T1000 (cell line): ENCODE measurements at regions not wholly inside any gene's neighbourhood (a gene's known extent, or its start where the extent isn't known, plus 50 kb on each side); places are given as distances from the start of the nearest gene placed in this dataset.

Source experiments
- DNase-seq: peaks from one replicate; lab custom pipeline; 2025; ENCODE audit warnings: mixed read lengths; lab: John Stamatoyannopoulos, UW

DNA sequence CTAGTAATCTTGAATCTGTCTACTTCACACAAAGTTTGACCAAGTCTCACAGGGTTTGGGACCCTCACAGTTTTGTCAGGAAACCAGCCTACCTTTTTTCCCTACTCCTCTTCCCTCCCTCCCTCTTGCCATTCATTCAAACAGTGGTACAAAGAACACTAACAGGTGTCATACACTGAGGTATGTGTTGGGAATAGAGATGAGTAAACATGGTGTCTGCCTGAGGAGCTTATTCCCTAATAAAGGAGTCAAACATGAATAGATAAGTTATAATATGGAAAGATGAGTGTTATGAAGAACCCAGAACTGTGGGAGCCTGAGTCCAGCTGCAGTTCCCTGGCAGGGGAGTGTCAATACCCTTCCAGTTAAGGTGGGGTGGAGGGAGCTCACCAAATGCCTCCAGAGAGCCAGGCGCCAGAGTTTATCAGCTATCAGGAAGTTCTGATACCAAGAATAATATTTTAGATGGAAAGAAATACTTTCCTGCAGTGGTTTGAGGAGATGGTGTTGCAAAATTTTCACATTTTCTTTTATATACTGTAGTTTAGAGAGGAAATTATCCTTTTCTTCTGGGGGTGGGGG lies 183.4 kb upstream of the NR3C1 start:
- DNase-seq = no peak

DNA sequence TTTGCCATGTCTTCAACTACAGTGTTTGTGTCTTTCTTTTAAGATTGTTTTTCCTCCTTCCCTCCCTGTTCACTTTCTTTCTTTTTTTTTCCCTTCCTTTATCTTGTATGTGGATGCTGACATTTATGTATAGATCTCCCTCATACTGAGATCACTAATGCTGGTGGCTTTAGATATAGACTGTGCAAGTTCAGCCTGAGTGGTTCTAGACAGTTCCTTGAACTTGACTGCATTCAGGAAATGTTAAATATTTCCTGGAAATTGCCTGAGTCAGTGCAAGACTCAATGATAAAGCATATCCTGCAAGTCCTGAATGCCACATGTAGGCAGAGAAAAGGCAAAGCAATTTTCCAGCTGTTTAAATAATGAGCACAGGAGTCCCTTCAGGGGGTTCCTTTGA lies 182.5 kb upstream of the NR3C1 start:
- no peak for DNase-seq

DNA sequence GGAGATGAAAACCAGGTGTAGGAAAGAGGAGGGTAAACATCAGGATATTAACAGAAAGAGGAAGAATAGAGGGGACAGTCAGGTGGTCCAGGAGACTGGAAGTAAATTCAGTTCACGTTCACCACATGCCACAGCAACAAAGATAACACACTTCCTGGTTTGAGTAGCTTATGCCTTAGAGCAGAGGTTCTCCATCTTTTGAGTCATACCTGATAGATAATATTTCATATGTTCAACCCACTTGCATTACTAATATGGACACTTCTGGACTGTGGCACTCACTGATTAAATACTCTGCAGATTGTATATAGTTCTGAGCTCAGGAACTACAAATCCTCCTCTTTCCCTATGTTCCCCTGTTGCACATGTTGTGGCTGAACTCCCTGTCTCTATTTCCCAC lies 179.9 kb upstream of the NR3C1 start:
- no peak for DNase-seq

DNA sequence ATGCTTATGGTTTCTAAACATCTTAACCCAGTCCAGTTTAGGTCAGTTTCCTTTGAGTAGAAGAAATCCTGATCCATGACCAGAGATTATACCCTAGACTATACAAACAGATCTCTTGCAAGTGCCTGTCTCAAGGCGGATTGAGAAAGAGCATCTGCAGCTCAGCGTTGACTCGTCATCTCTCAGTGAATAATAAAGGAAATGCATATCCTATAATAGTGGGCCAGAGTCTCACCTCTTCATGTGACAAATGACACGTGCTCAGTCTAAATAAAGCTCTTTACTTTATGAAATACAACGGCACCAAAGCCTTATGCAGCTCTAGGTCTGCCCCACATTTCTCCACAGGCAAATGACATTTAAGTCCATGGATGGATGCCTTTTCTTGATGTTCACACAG lies 179.4 kb upstream of the NR3C1 start:
- DNase-seq = no peak

DNA sequence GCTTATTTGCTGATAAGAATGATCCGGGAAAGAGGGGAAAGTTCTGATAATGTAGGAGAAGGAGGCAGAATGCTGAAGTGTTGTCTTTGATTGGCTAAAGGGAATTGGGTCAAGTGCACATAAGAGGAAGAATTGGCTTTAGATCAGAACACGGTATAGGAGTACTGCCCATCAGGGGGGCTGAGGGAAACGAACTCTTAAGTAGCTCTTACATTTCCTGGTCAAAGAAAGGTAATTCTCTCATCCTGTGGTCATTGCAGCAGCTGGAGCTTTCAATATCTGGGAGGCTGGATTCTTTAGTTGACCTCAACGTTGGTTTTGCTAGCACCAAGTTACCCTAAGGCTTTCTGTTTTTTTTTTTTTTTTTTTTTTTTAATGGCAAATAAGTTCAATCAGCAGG lies 178.7 kb upstream of the NR3C1 start:
- no peak for DNase-seq

DNA sequence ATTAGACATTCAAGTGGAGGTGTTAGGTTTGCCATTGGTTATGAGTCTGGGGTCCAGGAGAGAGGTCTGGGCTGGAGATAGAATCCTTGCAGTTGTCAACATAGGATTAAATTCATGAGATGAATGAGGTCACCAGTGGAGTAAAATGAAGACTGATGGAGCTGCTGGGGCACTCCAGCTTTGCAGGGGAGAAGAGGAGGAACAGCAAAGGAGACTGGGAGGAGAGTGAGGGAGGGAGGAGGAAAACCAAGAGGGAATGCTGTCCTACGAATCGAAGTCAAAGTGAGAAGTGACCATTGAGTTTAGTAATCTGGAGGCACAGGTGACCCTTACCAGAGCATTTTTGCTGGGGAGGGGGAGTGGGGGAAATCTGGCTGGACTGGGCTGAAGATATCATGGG lies 178.2 kb upstream of the NR3C1 start:
- no peak for DNase-seq

DNA sequence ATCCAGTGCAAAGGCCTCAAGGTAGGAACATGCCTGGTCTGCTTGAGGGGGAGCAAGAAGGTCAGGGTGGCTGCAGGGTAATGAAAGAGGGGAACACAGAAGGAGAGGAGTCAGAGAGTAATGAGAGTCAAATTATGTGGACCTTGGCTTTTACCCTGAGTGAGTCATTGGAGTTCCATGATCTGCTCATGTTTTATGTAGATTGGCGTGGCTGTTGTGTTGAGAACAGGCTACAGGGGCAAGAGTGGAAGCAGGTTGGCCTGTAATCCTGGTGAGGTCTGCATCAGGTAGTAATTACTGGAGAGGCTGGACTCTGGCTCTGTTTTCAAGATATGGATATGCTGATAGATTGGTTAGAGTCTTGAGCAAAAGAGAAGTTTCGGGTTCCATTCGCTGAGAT lies 177.7 kb upstream of the NR3C1 start:
- no peak for DNase-seq

DNA sequence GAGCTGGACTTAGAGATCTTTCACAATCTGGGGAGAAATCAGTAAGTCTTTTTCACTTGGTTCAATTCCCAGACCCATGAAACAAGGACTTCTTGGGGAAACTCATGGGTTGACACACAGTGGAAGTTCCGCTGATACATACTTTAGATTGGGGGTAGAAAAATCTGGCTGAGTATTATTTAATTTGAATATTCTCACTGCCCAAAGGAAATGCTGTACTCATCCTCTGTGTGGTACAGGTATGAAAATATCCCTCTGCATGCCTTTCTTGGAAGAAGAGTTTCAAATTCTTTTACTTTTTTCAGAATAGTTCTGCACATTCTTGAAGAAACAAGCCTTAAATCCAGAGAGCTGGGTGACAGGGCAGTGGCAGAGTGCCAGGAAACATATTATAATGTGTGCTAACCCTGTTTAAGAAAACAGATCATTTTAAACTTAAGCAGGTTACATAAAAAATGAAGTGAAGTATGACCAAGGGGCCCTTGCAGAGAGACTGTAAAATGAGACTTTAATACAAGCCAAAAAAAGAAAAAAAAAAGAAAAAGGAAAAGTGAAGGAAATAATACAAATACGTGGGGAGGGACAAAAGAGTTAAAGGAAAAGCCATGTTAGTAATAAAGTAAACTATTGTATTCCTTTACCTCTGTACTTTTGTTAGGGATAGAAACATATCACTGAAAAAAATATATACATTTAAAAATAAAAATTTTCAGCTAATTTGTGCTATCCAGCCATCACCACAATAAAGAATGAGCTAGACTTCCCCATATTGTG lies 173.4 kb upstream of the NR3C1 start:
- DNase-seq = no peak

DNA sequence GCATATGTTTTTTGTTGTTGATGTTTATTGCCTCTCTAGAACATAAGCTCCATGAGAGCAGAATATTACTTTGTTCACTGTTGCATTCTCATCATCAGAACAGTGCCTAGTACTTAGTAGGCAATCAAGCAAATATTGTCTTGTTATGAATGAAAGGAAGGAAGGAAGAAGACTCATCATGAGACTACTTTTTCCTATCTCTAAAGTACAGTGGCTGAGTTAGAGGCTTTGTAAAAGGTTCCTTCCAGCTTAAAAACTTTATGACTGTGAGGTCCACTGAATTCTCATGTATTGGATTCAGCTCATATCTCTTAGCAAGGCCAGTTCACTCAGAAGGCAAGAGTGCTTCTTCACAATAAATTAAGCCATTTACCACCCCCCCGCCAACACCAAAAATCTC lies 171.8 kb upstream of the NR3C1 start:
- no peak for DNase-seq

DNA sequence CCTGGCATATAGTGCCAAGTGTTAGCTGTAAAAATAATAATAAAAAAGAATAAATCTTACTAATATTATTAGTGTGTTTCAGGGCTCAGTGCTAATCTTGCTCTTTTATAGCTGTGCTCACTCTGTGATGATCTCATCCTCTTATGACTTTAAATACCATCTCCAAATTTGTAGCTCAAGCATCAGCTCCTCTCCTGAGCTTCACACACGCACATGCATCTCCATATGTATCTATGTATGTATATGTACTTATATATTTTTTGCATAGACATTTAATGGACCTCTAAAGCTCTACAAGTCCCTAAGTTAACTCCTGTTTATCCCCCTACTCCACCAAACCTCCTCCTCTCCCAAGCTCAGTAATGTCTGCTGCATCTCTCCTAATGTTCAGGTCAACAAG lies 170.8 kb upstream of the NR3C1 start:
- DNase-seq = no peak

DNA sequence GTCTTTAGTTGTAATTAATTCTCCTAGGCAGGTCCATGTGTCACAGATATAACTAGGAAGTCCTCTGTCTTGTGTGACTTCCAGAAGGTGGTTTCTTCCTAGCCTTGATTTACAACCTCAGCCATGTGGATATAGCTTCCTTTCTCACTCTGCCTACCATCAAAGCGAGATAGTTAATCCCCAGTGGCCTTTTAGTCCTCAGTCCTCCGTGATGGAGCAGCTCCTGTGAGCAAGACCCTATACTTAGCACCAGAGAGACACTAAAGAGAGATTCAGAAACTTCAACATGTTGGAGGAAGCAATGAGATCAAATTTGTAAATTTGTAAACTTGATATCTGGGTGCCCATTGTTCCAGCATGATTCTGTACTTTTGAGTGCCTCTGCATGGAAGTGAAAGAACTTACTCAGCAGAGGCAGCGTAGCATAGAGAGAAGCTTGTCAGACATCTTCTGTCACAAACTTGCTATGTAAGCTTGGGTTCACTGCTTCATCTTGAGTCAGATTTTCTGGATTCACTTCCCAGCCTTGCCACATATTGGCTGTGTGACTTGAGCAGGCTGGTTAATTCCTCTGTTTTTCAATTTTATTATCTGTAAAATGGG lies 170.2 kb upstream of the NR3C1 start:
- DNase-seq = no peak

DNA sequence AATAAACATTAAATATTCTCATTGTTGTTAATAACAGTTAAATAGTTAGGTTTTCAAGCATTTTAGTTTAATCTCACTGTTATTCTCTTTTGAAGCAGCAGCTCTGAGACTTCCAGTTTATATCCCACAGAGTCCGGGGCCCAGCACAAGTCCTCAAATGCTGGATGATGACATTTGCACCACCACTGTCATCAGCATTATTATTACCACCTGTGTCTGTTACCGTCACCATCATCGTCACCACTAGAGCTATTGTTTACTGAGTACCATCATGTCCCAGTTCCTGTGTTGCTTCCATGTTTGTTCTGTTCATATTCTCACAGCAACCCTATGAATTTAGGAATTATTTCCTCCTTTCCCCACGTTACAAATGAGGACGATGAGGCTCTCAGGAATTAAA lies 169.2 kb upstream of the NR3C1 start:
- DNase-seq = no peak

DNA sequence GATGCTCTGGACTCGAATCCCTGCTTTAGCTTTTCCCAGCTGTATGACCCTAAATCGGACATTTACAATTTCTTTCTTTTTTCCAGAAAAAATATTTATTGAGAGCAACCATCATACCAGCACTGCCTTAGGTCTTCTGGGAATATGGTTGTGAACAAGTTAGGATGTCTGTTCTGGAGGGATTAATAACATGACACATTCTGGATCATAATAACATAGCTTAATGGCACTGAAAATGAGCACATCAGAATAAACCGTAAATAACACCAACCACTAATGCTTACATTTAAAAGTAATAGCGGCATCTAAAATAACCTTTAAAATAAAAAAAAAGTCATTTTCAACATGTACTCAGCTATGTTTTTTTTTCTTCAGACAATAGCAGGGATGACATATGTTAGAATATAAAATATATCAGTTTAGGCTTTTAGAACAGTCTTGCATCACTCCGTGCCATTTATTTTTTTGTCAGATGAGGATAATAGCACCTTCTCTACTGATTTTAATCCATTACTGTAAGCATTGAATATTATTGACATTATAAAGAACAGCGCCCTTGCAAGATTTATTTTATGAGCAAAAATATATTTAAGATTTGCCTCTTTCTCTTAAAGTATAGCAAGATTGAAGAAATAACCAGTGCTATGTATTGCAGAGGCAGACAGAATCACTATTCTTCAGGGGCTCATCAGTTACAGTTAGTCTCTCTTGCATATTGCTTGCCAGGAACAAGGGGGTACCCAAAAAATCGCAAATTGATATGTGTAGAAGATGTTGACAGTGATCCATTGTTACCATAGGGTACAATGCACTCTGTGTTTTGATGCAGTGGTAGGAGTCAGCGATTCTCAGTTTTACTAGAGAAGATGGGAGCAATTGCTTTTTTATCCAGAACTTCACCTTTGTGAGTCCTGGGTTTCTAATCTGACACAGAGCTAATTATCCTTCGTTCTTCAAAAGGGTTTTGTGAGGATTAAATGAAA lies 168.4 kb upstream of the NR3C1 start:
- no peak for DNase-seq

DNA sequence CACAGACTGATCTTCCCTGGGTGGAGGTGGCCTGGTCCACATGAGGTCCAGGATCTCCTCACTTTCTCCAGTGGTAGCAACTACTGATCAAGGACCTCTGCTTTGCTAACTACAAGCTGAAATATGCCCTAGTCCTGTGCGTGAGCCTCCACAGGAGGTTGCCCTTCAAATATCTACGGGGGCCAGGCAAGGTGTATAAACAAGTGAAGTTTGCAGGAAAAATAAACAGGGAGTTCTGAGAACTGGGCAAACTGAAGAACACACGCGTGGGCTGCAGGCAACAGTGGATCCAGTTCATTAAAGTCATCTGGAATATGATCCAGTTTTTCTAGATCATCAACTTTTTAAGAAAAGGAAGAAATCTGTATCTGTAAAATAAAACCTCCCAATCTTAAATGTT lies 167.5 kb upstream of the NR3C1 start:
- no peak for DNase-seq

DNA sequence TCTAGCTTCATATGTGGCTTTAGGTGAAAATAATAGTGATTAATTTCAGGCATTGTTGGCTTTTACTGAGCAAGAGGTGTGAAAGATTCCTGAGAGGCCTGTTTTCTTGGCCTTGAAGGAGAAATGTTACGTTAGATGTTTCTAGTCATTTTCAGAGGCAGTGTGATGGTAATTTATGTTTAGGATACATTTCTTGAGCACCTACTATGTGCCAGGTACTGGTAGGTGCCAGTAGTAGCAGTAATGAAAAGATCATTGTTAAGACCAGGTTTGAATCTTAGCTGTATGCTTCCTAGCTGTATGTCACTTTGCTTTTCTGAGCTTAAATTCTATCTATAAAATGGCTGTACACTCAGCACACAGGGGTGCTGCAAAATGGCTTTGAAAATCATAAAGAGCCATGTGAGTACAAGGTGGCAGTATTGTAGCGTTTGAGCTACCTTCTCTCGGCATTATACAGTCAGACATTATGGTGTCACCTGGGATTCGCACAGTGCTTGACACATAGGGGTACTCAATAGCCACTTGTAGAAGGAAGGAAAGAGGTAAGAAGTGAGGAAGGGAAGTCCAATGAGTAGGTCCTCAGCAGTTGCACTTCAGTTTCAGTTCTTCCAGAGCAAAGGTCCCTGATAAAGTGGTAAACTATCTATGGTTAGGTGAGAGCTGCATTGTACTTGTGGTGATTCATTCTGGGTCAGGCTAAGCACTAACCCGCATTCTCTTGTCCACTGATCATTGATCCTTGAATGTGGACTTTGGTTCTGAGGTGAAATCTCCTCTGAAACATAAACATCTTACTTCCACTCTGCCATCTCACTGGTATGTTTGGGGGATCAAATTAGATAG lies 166.5 kb upstream of the NR3C1 start:
- DNase-seq = no peak

DNA sequence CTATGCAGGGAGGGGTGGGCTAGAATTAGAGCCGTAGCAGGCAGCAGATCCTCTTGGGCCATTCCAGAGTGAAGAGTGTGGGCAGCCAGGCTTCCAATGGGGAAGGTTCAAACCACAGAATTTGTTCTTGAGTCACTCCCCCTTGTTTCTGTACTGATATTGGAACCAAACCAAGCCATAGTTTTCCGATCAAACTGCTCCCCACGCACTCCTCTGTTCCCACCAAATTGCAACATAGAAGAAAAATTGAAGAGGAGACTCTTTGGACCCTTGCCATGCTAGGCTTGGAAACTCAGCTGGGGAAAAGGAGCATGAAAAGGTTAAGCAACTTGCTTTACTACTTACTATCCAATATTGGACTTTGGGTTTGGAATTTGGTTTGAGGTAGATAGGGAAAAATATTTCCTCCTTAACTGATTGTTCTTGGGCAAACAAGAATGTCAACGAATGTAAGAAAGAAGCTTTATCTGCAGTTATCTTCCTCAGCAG lies 165.8 kb upstream of the NR3C1 start:
- no peak for DNase-seq

DNA sequence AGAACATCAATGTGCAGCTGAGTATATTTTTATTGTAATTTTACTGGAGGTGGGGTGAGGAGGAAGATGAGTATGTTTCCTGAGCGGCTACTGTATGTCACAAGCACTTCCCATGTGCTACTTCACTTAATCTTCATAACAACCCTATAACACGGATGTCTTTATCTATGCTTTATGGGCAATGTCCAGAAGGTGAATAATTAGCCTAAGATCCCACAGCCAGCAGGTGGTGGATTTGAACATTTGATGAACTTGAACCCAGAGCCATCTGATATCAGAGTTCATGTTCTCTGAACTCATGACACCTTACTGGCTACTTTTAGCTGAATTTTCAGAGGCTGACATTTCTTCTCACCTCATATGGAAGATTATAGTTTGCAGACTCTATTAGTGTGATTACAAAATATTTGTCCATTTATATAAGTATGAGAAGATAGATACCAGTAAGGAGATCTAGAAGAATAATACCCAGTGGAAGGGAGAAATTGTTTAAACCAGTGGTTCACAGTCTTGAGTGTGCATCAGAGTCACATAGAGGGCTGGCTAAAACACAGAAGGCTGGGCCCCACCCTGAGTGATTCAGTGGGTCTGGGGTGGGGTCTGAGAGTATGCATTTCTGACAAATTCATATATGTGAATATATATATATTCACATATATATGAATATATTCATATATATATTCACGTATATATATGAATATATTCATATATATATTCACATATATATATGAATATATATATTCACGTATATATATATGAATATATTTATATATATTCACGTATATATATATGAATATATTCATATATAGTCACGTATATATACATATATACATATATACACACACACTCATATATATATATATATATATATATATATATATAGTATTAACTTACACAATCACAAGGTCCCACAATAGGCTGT lies 164.4 kb upstream of the NR3C1 start:
- no peak for DNase-seq

DNA sequence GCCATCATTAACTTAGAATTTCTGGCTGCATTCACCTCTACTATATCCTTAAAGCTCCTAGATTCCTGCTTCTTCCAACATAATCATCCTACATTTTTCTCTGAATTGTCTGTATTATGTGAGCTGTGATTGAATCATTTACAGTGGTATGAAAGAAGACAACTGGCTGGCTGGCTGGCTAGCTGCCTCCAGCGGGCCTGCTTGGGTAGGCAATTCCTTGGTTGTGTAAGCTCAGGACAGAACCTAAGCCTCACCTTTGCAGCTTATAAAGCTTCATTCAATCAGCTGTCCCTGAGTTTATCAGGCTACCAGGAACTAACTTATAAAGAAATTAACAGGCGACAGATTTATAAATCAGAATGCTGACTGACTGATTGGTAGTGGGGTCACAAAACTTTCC lies 162.7 kb upstream of the NR3C1 start:
- DNase-seq = no peak

DNA sequence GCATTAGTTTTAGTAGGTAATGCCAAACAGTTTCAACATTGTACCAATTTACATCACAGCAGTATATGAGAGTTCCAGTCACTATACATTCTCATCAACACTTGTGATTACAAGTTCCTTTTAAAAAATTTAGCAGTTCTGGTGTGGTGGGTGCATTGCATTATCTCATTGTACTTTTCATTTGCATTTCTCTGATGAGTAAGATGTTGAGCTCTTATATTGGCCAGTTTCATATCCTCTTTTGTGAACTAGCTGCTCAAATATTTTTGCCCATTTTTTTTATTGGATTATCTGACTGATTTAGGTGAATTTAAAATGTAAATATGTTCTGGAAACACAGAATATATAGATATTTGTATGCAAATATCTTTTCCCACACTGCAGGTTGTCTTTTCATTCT lies 160.9 kb upstream of the NR3C1 start:
- no peak for DNase-seq

DNA sequence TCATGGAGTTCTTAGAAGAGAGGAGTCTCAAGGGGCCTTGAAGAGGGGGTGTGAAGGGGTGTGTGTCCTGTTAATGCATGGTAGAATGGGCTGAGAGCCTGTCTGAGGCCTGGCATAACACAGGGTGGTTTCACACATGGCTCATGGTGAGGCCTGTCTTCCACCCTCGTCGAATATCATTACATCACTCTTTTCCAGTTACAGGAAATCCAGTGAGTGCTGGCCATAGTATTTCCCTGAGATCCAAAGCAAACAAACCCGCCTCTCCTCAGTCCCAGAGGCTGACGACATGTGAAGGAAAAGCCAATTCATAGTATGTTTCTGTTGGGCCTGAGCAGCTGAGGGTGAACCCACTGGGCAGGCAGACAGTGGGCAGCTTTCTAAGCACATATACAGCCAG lies 159.4 kb upstream of the NR3C1 start:
- no peak for DNase-seq
